ENCODE measurements at regions not wholly inside any gene's neighbourhood (a gene's known extent, or its start where the extent isn't known, plus 50 kb on each side); places are given as distances from the start of the nearest gene placed in this dataset.

GRCh38 chr13:109572389-109572788 lies 214.0 kb downstream of the IRS2 start:
- no peak for TF ChIP-seq EZH2 (IDR thresholded peaks at IDR 0.05; ENCODE audit: borderline replicate concordance, low read length)
- TF ChIP-seq, protein P1, sequence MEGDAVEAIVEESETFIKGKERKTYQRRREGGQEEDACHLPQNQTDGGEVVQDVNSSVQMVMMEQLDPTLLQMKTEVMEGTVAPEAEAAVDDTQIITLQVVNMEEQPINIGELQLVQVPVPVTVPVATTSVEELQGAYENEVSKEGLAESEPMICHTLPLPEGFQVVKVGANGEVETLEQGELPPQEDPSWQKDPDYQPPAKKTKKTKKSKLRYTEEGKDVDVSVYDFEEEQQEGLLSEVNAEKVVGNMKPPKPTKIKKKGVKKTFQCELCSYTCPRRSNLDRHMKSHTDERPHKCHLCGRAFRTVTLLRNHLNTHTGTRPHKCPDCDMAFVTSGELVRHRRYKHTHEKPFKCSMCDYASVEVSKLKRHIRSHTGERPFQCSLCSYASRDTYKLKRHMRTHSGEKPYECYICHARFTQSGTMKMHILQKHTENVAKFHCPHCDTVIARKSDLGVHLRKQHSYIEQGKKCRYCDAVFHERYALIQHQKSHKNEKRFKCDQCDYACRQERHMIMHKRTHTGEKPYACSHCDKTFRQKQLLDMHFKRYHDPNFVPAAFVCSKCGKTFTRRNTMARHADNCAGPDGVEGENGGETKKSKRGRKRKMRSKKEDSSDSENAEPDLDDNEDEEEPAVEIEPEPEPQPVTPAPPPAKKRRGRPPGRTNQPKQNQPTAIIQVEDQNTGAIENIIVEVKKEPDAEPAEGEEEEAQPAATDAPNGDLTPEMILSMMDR (IDR thresholded peaks at IDR 0.05; ENCODE audit: low read length), result no peak
